HG03135 (cell line): ENCODE measurements at regions not wholly inside any gene's neighbourhood (a gene's known extent, or its start where the extent isn't known, plus 50 kb on each side); places are given as distances from the start of the nearest gene placed in this dataset.

Experiments used
- ATAC-seq: cut with Tn5 transposase; IDR thresholded peaks from one replicate; pipeline ENCODE4 v1.9.1; 2021; ENCODE audit warnings: mild to moderate bottlenecking, moderate library complexity; ENCODE audit not compliant: unreplicated experiment

- ATAC-seq, result no peak
These were observed 51.0 kb downstream of the FAT4 start for GRCh38 chr4:125365731-125366130.

- ATAC-seq, result no peak
These were observed 53.4 kb downstream of the FAT4 start for GRCh38 chr4:125368146-125368545.

- no peak for ATAC-seq
These were observed 53.9 kb downstream of the FAT4 start for GRCh38 chr4:125368671-125369081.

- no peak for ATAC-seq
These were observed 54.3 kb downstream of the FAT4 start for GRCh38 chr4:125369098-125369497.

- ATAC-seq, result no peak
These were observed 55.7 kb downstream of the FAT4 start for GRCh38 chr4:125370478-125370877.

DNA sequence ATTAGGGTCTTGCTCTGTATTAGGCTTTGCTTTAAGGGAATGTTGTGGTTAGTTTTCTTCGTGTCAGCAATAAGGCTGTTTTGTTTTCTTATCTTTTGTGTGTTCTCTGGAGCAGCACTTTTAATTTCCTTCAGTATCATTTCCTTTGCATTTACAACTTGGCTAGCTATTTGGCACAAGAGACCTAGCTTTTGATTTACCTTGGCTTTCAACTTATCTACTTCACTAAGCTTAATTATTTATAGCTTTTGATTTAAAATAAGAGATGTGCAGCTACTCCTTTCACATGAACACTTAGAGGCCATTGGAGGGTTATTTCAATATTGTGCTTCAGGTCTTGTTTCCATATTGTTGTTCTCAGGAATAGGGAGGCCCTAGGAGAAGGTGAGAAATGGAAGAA lies 68.2 kb downstream of the FAT4 start:
- no peak for ATAC-seq

DNA sequence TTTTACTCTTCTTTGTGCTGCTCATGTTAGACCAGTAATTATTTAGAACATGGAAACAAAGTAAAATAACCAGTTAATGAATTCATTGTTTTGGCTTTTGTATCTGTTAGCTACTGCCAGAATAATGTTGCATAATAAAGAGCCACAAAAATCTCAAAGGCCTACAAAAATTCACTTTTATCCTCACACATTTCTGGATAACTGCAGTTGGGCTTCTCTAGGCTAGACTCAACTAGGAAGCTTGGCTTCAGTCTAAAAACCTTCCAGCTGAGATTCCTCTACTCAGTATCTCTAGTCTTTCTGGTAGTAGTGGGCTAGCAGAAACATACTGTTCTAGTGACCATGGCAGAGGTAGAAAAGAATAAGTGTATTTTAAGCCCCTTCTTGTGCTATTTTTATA lies 73.0 kb downstream of the FAT4 start:
- ATAC-seq, result no peak

- no peak for ATAC-seq
These were observed 73.9 kb downstream of the FAT4 start for GRCh38 chr4:125388613-125389012.

DNA sequence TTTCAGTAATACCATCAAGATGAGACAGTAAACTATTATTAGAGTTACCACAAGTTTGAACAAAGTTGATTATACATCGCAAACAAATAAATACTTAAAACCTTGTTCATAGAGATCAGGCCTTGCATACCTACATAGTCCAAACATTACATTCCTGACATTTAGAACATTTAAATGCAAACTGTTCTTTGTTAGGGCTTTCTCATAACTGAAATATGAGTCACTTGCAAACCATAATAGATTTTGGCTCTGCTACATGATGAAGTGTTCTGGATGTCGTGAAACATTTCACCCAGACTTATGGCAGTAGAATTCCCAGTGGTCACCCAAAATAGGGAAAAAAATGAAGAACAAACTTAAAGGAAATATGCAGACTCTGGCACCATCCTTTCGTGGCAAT lies 75.0 kb downstream of the FAT4 start:
- no peak for ATAC-seq

GRCh38 chr4:125390126-125390525 lies 75.4 kb downstream of the FAT4 start:
- ATAC-seq, result no peak

DNA sequence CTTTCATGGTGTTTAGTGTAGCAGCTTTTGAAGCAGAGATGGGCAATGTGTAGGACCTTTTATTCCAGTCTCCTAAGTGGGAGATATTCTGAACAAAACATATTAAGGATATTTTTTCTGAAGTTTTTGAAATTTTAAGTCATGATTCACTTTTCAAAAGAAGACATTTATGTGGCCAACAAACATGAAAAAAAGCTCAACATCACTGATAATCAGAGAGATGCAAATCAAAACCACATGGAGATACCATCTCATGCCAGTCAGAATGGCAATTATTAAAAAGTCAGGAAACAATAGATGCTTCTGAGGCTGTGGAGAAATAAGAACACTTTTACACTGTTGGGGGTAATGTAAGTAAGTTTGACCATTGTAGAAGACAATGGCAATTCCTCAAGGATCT lies 76.0 kb downstream of the FAT4 start:
- ATAC-seq, result no peak

GRCh38 chr4:125392694-125393093 lies 77.9 kb downstream of the FAT4 start:
- no peak for ATAC-seq

DNA sequence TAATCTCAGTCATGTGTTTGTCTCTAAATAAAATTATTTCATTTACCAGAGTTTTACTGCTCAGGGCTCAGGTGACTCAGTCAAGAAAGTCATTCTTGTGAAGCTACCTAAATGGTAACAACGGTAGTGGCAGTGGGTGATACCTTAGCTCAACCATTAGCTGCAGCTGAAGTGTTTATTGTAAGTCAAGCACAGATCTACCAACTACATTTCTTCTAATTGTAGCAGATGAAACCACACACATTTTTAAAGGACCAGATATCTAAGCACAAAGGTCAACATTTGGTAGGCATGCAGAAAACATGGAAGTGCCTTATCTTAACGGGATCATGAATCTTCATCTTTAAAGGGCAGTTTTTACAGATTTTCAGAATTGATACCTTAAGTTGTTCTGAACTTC lies 79.1 kb downstream of the FAT4 start:
- no peak for ATAC-seq

DNA sequence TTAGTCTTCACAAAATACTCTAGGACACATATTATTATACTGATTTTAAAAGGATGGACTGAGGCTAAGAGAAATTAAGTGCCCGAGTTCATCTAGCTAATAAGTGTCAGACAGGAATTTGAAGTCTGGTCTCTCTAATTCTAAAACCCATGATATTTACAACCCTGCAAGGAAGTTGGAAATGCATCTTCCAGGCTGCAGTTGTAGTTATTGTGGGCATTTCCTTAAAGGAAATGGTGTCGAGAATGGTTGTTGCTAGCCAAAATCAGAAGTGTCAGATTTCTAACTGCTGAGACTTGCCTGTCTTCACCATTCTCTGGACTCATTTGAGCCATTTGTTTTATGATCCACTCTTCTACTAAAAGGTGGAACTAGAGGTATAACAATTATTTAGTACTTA lies 82.5 kb downstream of the FAT4 start:
- no peak for ATAC-seq

GRCh38 chr4:125398263-125399002 lies 83.7 kb downstream of the FAT4 start:
- no peak for ATAC-seq

GRCh38 chr4:125400756-125401155 lies 86.0 kb downstream of the FAT4 start:
- no peak for ATAC-seq

DNA sequence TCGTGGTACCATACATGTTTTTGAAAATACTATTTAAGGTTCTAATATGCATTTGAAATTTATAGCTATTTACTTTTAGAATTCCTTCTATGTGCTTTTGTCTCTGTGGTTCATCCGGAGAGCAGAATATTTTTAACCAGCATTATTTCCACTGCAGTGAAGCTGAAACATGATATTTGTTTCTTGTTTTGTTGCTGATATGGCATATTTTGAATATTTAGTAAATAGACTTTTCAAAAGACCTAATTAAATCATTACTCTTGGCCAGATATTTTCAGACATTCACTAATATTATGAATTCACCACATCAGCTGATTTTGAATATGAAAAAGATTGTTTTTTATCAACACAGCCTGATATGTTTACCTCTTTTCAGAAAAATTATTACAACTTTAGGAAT lies 87.0 kb downstream of the FAT4 start:
- no peak for ATAC-seq

GRCh38 chr4:125420526-125420925 lies 105.8 kb downstream of the FAT4 start:
- ATAC-seq, result no peak

GRCh38 chr4:125421547-125421946 lies 106.8 kb downstream of the FAT4 start:
- ATAC-seq, result no peak

DNA sequence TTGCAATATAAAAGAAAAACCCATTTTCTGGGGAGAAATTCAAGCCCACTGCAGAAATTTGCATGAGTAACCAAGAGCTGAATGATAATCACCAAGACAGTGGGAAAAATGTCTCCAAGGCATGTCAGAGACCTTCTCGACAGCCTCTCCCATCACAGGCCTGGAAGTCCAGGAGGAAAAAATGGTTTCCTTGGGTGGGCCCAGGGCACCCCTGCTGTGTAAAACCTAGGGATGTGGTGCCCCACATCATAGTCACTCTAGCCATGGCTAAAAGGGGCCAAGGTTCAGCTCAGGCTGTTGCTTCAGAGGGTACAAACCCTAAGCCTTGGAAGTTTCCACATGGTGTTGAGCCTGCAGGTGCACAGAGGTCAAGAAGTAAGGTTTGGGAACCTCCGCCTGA lies 108.4 kb downstream of the FAT4 start:
- ATAC-seq, result no peak

GRCh38 chr4:125428832-125429231 lies 114.1 kb downstream of the FAT4 start:
- no peak for ATAC-seq

- no peak for ATAC-seq
These were observed 115.3 kb downstream of the FAT4 start for GRCh38 chr4:125430086-125430485.

- no peak for ATAC-seq
These were observed 117.3 kb downstream of the FAT4 start for GRCh38 chr4:125432078-125432477.
